ENCODE measurements at regions not wholly inside any gene's neighbourhood (a gene's known extent, or its start where the extent isn't known, plus 50 kb on each side); places are given as distances from the start of the nearest gene placed in this dataset.
"Not testable (repeated sequence)": the region's sequence is repeated elsewhere in the genome, so short reads cannot be mapped to it uniquely, and the experiment has no call there.

DNA sequence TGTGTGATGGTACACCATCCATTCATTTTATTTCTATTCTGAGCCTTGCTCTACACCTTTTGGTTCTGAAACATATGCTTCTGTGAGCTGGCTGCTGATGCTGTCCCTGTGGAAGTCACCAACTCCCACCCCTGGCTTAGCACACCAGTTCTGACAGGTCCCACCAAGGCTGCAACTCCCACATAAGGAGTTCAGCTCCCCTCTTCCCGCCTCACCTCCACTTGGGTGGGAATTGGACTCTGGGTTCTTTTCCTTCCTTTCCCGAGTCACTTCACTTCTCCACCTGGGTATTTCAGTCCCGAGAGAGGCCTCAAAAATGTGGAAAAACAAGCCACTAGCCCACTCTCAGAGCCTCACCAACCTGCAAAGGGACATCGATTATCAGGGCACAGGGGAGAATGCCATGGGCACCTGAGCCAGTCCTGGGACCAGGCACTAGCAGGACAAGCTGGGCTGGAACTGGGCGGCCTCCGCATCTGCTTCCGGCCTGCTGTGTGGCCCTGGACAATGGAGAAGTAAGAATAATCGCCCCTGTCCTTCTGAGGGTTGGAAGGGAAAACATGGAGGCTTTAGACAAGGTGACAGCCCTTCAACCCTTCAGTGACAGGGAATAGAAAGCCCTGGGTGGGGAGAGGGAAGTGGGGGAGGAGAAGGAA lies 80.1 kb downstream of the IGLL1 start:
- no peak for DNase-seq
- Histone ChIP-seq H4K20me1 (ENCODE audit: insufficient read depth, low read length) (no peaks in the 10 kb centered on the region), H3F3A (ENCODE audit: insufficient read depth, low read length) (no peaks in the 10 kb centered on the region), H3K9ac (ENCODE audit: low read length) (no peak overlapping the region), H3K9me3 (replicated peaks; ENCODE audit: insufficient read depth, low read length) (no peaks in the 10 kb centered on the region), H2AFZ (ENCODE audit: low read length) (no peak overlapping the region), H3K27me3 (replicated peaks; ENCODE audit: insufficient read depth, low read length) (peaks cover 27% of the 10 kb centered on the region), H3K27ac (ENCODE audit: low read length) (no peak overlapping the region), H3K36me3 (replicated peaks; ENCODE audit: insufficient read depth, low read length) (no peaks in the 10 kb centered on the region), H3K4me1 (ENCODE audit: low read length) (no peaks in the 10 kb centered on the region), H3K4me2 (ENCODE audit: low read depth, low read length) (no peak overlapping the region), H3K4me3 (ENCODE audit: low read length) (no peak overlapping the region), H3K79me2 (ENCODE audit: low read length) (no peaks in the 10 kb centered on the region), H3K9me2 (replicated peaks; ENCODE audit: insufficient read depth, low read length) (no peaks in the 10 kb centered on the region)
- TF ChIP-seq EZH2 (optimal IDR thresholded peaks at IDR 0.05; ENCODE audit: low read depth, low read length) = no peak
- TF ChIP-seq, protein P1, sequence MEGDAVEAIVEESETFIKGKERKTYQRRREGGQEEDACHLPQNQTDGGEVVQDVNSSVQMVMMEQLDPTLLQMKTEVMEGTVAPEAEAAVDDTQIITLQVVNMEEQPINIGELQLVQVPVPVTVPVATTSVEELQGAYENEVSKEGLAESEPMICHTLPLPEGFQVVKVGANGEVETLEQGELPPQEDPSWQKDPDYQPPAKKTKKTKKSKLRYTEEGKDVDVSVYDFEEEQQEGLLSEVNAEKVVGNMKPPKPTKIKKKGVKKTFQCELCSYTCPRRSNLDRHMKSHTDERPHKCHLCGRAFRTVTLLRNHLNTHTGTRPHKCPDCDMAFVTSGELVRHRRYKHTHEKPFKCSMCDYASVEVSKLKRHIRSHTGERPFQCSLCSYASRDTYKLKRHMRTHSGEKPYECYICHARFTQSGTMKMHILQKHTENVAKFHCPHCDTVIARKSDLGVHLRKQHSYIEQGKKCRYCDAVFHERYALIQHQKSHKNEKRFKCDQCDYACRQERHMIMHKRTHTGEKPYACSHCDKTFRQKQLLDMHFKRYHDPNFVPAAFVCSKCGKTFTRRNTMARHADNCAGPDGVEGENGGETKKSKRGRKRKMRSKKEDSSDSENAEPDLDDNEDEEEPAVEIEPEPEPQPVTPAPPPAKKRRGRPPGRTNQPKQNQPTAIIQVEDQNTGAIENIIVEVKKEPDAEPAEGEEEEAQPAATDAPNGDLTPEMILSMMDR (IDR thresholded peaks at IDR 0.05; ENCODE audit: low read length) = no peak
- no peak for TF ChIP-seq EZH2phosphoT487 (IDR thresholded peaks at IDR 0.05; ENCODE audit: low read length)

DNA sequence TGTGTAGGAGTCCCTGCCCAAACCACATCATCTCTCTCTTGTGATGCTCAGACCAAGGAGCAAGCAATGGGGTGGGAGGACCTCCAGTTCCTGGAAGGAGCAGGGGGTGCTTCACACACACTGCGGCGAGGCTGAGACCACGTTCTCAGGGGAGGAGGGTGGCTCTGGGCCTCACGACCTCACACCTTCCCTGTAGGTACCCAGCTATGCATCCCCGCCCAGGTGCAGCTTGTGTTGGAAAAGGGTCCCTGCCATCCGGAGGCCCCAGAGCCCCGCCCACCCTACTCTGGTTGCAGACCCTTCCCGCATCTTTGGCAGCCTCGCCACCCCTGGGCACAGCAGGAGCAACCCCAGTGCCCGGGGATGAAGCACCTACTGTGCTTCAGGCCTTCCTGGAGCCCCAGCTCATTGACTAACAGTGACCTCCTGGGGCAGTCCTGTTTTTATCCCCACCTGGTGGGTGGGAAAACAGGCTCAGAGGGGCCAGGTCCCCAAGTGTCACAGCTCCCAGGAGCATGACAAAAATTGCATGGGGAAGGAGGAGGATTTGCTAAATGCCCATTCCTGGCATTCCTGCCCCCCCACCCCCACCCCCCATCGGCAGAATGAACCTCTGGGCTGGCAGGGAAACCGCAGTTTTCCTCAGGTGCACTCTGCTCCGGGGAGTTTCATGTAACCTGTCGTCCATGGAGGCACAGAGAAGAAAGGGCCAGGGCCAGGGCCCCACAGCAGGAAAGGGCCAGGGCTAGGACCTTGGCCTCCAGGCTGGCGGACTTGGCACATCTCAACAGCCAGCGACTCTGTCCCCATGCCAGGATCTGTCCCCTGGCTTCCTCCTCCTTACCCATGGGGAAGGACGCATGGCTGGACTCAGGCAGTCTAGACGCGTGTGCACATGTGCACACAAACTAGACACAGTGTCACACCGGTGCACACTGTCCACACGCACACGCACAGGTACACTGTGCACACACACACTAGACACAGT lies 81.0 kb downstream of the IGLL1 start:
- Histone ChIP-seq H3K9ac (ENCODE audit: low read length) (no peak overlapping the region), H2AFZ (ENCODE audit: low read length) (no peak overlapping the region), H3K4me3 (ENCODE audit: low read length) (no peak overlapping the region), H3K27ac (ENCODE audit: low read length) (no peak overlapping the region), H3K27me3 (replicated peaks; ENCODE audit: insufficient read depth, low read length) (peaks cover 23% of the 10 kb centered on the region), H3K9me2 (replicated peaks; ENCODE audit: insufficient read depth, low read length) (no peaks in the 10 kb centered on the region), H3K9me3 (replicated peaks; ENCODE audit: insufficient read depth, low read length) (no peaks in the 10 kb centered on the region), H3F3A (ENCODE audit: insufficient read depth, low read length) (no peaks in the 10 kb centered on the region), H3K36me3 (replicated peaks; ENCODE audit: insufficient read depth, low read length) (no peaks in the 10 kb centered on the region), H3K79me2 (ENCODE audit: low read length) (no peaks in the 10 kb centered on the region), H4K20me1 (ENCODE audit: insufficient read depth, low read length) (no peaks in the 10 kb centered on the region), H3K4me1 (ENCODE audit: low read length) (no peaks in the 10 kb centered on the region), H3K4me2 (ENCODE audit: low read depth, low read length) (no peak overlapping the region)
- no peak for DNase-seq
- TF ChIP-seq EZH2 (optimal IDR thresholded peaks at IDR 0.05; ENCODE audit: low read depth, low read length) = no peak
- TF ChIP-seq EZH2phosphoT487 (IDR thresholded peaks at IDR 0.05; ENCODE audit: low read length) = no peak
- TF ChIP-seq, protein P1 (IDR thresholded peaks at IDR 0.05; ENCODE audit: low read length) = no peak

DNA sequence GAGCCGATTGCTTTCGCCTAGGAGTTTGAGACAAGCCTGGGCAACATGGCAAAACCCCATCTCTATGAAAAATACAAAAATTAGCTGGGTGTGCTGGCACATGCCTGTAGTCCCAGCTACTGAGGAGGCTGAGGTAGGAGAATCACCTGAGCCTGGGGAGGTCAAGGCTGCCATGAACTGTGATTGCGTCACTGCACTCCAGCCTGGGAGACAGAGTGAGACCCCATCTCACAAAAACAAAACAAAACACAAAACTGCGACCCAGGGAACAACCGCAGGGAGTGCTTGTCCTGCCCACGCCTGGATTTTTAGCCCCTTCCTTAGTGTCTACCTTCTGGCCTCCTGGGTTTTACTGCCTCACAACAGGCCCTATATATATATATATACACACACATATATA lies 82.2 kb downstream of the IGLL1 start:
- DNase-seq; H2AFZ ChIP-seq (ENCODE audit: low read length); H3K4me2 ChIP-seq (ENCODE audit: low read depth, low read length); H3K27ac ChIP-seq (ENCODE audit: low read length); H3K36me3 ChIP-seq (replicated peaks; ENCODE audit: insufficient read depth, low read length); H3K9me2 ChIP-seq (replicated peaks; ENCODE audit: insufficient read depth, low read length); H4K20me1 ChIP-seq (ENCODE audit: insufficient read depth, low read length); H3K4me3 ChIP-seq (ENCODE audit: low read length); H3K79me2 ChIP-seq (ENCODE audit: low read length); H3F3A ChIP-seq (ENCODE audit: insufficient read depth, low read length); H3K9me3 ChIP-seq (replicated peaks; ENCODE audit: insufficient read depth, low read length); H3K9ac ChIP-seq (ENCODE audit: low read length); H3K4me1 ChIP-seq (ENCODE audit: low read length): not testable (repeated sequence)
- peaks cover 11% of the 10 kb centered on the region for H3K27me3 ChIP-seq (replicated peaks; ENCODE audit: insufficient read depth, low read length)
